Stimulated activated CD4-positive, alpha-beta T cell treated with anti-CD3 and anti-CD28 coated beads, TNF-alpha, amount 100 ng/mL, for 1 hour (primary cell): ENCODE measurements at regions not wholly inside any gene's neighbourhood (a gene's known extent, or its start where the extent isn't known, plus 50 kb on each side); places are given as distances from the start of the nearest gene placed in this dataset.
"Not testable (repeated sequence)": the region's sequence is repeated elsewhere in the genome, so short reads cannot be mapped to it uniquely, and the experiment has no call there.

Experiments
- DNase-seq, 3 donors: peaks; one replicate each; pipeline ENCODE4 v3.0.0-alpha.2; 2020; ENCODE audit warnings: low read depth in 3 of 3, low spot score in 1 of 3

GRCh38 chr9:38192731-38193265, 123.8 kb upstream of the SHB start:
- no peak for DNase-seq

- no peak for DNase-seq
Observed at GRCh38 chr9:38186404-38187115, 117.5 kb upstream of the SHB start.

- DNase-seq = no peak
Observed at GRCh38 chr9:38185647-38186403, 116.8 kb upstream of the SHB start.

- no peak for DNase-seq
Observed at GRCh38 chr9:38183994-38184568, 115.1 kb upstream of the SHB start.

GRCh38 chr9:38182321-38182720, 113.3 kb upstream of the SHB start:
- no peak for DNase-seq

GRCh38 chr9:38181866-38182265, 112.8 kb upstream of the SHB start:
- no peak for DNase-seq

GRCh38 chr9:38181232-38181631, 112.2 kb upstream of the SHB start:
- DNase-seq = no peak

GRCh38 chr9:38180656-38181055, 111.6 kb upstream of the SHB start:
- no peak for DNase-seq

GRCh38 chr9:38179965-38180364, 110.9 kb upstream of the SHB start:
- no peak for DNase-seq

GRCh38 chr9:38178237-38178636, 109.2 kb upstream of the SHB start:
- DNase-seq = no peak

- no peak for DNase-seq
Observed at GRCh38 chr9:38177680-38178079, 108.7 kb upstream of the SHB start.

GRCh38 chr9:38176251-38176650, 107.2 kb upstream of the SHB start:
- no peak for DNase-seq

GRCh38 chr9:38175423-38175822, 106.4 kb upstream of the SHB start:
- no peak for DNase-seq

GRCh38 chr9:38172586-38172985, 103.6 kb upstream of the SHB start:
- DNase-seq = no peak

GRCh38 chr9:38171926-38172325, 102.9 kb upstream of the SHB start:
- DNase-seq = no peak

- DNase-seq = no peak
Observed at GRCh38 chr9:38171538-38171884, 102.5 kb upstream of the SHB start.

GRCh38 chr9:38170763-38171537, 101.9 kb upstream of the SHB start:
- not testable (repeated sequence) for DNase-seq

- DNase-seq = not testable (repeated sequence)
Observed at GRCh38 chr9:38170155-38170554, 101.1 kb upstream of the SHB start.

- DNase-seq = no peak
Observed at GRCh38 chr9:38166501-38166900, 97.5 kb upstream of the SHB start.

- DNase-seq = no peak
Observed at GRCh38 chr9:38164659-38165221, 95.7 kb upstream of the SHB start.

- no peak for DNase-seq
Observed at GRCh38 chr9:38163518-38163917, 94.5 kb upstream of the SHB start.
